Smooth muscle cell (in vitro differentiated cells): ENCODE measurements at regions not wholly inside any gene's neighbourhood (a gene's known extent, or its start where the extent isn't known, plus 50 kb on each side); places are given as distances from the start of the nearest gene placed in this dataset.

Source experiments
- DNase-seq: peaks from one replicate; lab custom pipeline; 2025; ENCODE audit not compliant: unreplicated experiment; lab: John Stamatoyannopoulos, UW
- H2AFZ ChIP-seq: fragments of 200-600 bp; sonication (generic); 2 replicates; pipeline ENCODE4 v1.6.0; 2016; ENCODE audit warnings: antibody characterized with exemption, low read depth, mild to moderate bottlenecking
- H3F3A ChIP-seq: fragments of 200-600 bp; sonication (generic); 2 replicates; pipeline ENCODE4 v1.6.0; 2017; ENCODE audit warnings: antibody characterized with exemption, low read depth
- H3K27ac ChIP-seq: fragments of 200-600 bp; sonication (generic); 2 replicates; pipeline ENCODE4 v1.5.1; 2016; ENCODE audit warnings: low read depth, mild to moderate bottlenecking
- H3K27me3 ChIP-seq: fragments of 200-600 bp; sonication (generic); 2 replicates; pipeline ENCODE4 v1.6.1; 2016; ENCODE audit warnings: low read depth, mild to moderate bottlenecking
- H3K36me3 ChIP-seq: fragments of 200-600 bp; sonication (generic); 2 replicates; pipeline ENCODE4 v1.5.1; 2016; ENCODE audit warnings: low read depth
- H3K4me1 ChIP-seq: fragments of 200-600 bp; sonication (generic); 2 replicates; pipeline ENCODE4 v1.5.1; 2016; ENCODE audit warnings: low read depth
- H3K4me2 ChIP-seq: fragments of 200-600 bp; sonication (generic); 2 replicates; pipeline ENCODE4 v1.6.0; 2016; ENCODE audit warnings: mild to moderate bottlenecking
- H3K4me3 ChIP-seq: fragments of 200-600 bp; sonication (generic); 2 replicates; pipeline ENCODE4 v1.5.1; 2016; ENCODE audit warnings: mild to moderate bottlenecking
- H3K79me2 ChIP-seq: fragments of 200-600 bp; sonication (generic); 2 replicates; pipeline ENCODE4 v1.6.0; 2016; ENCODE audit warnings: low read depth, mild to moderate bottlenecking
- H3K9ac ChIP-seq: fragments of 200-600 bp; sonication (generic); 2 replicates; pipeline ENCODE4 v1.6.0; 2016; ENCODE audit warnings: low read depth
- H3K9me3 ChIP-seq: fragments of 200-600 bp; sonication (generic); replicated peaks from 2 replicates; pipeline ENCODE4 v1.5.1; 2016; ENCODE audit warnings: low read depth
- H4K20me1 ChIP-seq: fragments of 200-600 bp; sonication (generic); 2 replicates; pipeline ENCODE4 v1.6.0; 2016; ENCODE audit warnings: low read depth
- WGBS: methylation state at CpG from one replicate; pipeline ENCODE4 v1.1.7; 2016; ENCODE audit warnings: low lambda C conversion rate; 5-methylcytosine and 5-hydroxymethylcytosine counted together
- TF ChIP-seq, protein P1 (sequence below): fragments of 200-600 bp; sonication (generic); IDR thresholded peaks from 2 replicates; pipeline ENCODE4 v1.5.1; 2017; ENCODE audit warnings: borderline replicate concordance, mild to moderate bottlenecking, antibody characterized with exemption; ENCODE audit not compliant: insufficient read depth, poor library complexity, severe bottlenecking

DNA sequence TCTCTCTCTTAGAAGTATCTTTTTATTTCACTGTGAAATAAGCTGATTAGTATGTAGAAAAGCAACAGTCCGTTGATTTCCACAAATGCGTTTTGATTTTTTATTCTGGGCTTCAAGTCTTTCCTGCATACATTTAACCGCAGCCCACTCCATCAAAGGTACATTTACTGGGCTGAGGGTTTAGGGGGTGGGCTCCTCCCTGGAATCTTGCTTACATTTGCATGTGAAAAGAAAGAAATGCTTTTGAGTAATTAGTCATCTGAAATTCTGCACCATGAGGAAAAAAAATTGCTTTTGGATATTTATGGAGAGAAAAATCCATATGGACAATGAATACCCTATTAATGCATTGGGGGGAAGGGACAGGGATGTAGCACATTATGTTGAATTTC lies 178.3 kb upstream of the MCHR2 start:
- Histone ChIP-seq H4K20me1 (no peaks in the 10 kb centered on the region), H3K79me2 (no peaks in the 10 kb centered on the region), H3K4me2 (peak overlapping the region; percentile 40), H3K36me3 (no peaks in the 10 kb centered on the region), H3K27ac (no peak overlapping the region), H3K9me3 (no peaks in the 10 kb centered on the region), H2AFZ (no peak overlapping the region), H3K9ac (no peak overlapping the region), H3K27me3 (peaks cover 6% of the 10 kb centered on the region), H3K4me1 (peaks cover 18% of the 10 kb centered on the region), H3K4me3 (no peak overlapping the region), H3F3A (peaks cover 8% of the 10 kb centered on the region)
- WGBS: 50% methylated on average over 3 of the region's 3 CpGs
- TF ChIP-seq, protein P1, sequence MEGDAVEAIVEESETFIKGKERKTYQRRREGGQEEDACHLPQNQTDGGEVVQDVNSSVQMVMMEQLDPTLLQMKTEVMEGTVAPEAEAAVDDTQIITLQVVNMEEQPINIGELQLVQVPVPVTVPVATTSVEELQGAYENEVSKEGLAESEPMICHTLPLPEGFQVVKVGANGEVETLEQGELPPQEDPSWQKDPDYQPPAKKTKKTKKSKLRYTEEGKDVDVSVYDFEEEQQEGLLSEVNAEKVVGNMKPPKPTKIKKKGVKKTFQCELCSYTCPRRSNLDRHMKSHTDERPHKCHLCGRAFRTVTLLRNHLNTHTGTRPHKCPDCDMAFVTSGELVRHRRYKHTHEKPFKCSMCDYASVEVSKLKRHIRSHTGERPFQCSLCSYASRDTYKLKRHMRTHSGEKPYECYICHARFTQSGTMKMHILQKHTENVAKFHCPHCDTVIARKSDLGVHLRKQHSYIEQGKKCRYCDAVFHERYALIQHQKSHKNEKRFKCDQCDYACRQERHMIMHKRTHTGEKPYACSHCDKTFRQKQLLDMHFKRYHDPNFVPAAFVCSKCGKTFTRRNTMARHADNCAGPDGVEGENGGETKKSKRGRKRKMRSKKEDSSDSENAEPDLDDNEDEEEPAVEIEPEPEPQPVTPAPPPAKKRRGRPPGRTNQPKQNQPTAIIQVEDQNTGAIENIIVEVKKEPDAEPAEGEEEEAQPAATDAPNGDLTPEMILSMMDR: no peak
- DNase-seq: no peak

DNA sequence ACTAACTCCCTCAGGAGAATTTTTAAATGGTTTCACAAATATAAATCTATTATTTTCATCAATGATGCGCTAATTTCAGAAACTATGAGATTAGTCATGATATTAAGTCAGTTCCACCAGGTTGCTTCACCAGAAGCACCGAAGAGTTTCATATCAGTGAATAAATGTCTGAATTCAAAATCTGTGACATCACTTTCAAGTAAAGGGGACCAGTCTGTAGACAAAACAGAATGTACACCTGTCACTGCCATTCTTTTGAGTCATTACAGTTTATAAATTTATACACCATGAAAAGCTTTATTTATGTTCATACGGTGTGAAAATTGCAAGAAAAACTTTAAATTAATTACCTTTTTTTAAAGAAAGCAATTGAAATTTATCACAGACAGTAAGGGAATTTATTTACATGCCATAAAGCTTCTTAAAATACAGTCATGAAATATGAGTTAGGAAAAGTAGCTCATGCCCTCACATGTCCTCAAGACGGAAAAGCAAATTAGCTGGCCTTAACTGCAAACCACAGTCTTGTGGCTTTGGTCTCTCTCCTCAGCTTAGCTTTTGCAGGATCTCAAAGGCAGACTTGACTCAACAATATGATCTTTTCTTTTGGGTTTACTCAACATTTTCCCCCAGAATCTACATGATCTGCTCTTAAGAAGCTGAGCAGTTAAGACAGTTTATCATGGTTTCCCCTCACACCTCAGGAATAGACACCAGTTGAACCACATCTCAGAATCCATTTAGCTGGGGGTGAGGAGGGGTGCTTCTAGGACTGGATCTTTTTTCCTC lies 177.7 kb upstream of the MCHR2 start:
- peaks cover 6% of the 10 kb centered on the region for H3K27me3 ChIP-seq
- H4K20me1 ChIP-seq: no peaks in the 10 kb centered on the region
- H3K79me2 ChIP-seq: no peaks in the 10 kb centered on the region
- H3K9ac ChIP-seq: no peak overlapping the region
- H3F3A ChIP-seq: peaks cover 4% of the 10 kb centered on the region
- H3K9me3 ChIP-seq: no peaks in the 10 kb centered on the region
- no peak overlapping the region for H3K4me3 ChIP-seq
- no peak overlapping the region for H2AFZ ChIP-seq
- TF ChIP-seq, protein P1: no peak
- H3K4me1 ChIP-seq: peaks cover 16% of the 10 kb centered on the region
- no peak for DNase-seq
- H3K4me2 ChIP-seq: peak overlapping the region; percentile 40
- no peaks in the 10 kb centered on the region for H3K36me3 ChIP-seq
- WGBS: 47% methylated on average over 4 of the region's 4 CpGs
- no peak overlapping the region for H3K27ac ChIP-seq

DNA sequence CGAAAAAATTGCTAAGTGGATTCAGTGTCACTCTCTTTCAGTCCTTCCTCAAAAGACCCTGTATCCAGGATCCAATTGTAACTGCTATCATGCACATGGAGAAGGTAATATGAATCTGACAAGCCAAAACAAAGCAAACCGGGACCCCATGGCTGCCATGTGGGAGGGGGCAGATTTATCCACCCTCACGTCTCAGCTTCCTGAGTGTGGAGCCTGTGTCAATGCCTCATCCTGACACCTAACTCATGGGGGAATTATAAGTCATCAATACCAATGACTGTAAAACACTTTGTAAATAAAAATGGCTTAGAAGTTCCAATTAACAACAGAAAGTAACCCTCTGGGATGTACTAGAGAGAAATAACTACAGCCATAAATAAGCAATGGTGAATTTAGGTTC lies 174.1 kb upstream of the MCHR2 start:
- TF ChIP-seq, protein P1: no peak
- no peaks in the 10 kb centered on the region for H3K9me3 ChIP-seq
- peaks cover 4% of the 10 kb centered on the region for H3K4me1 ChIP-seq
- no peaks in the 10 kb centered on the region for H4K20me1 ChIP-seq
- WGBS: 33% methylated on average over 3 of the region's 3 CpGs
- DNase-seq: no peak
- no peak overlapping the region for H3K4me2 ChIP-seq
- no peak overlapping the region for H3K27ac ChIP-seq
- H3K36me3 ChIP-seq: no peaks in the 10 kb centered on the region
- no peak overlapping the region for H3K4me3 ChIP-seq
- no peaks in the 10 kb centered on the region for H3K79me2 ChIP-seq
- H3K27me3 ChIP-seq: peaks cover 3% of the 10 kb centered on the region
- no peaks in the 10 kb centered on the region for H3F3A ChIP-seq
- H2AFZ ChIP-seq: no peak overlapping the region
- no peak overlapping the region for H3K9ac ChIP-seq

DNA sequence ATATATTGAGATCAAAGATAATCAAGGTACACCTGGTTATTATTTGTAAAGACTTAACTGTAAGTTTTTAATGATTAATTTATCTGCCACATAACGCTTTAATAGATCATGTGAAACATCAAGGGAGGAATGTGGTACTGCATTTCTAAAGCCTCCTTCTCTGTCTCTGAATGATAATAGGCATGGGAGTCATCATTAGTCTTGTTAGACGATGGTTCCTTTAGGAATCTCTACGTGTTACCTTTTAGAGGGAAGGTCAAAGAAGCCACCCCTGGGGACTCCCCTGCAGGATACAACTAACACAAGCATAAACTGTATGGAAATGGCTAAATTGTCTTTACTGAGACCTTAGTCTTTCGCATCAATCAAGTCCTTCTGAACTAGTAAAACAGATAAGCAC lies 173.6 kb upstream of the MCHR2 start:
- H2AFZ ChIP-seq: no peak overlapping the region
- TF ChIP-seq, protein P1: no peak
- H3K4me3 ChIP-seq: no peak overlapping the region
- DNase-seq: no peak
- no peak overlapping the region for H3K9ac ChIP-seq
- no peaks in the 10 kb centered on the region for H3K36me3 ChIP-seq
- H3K79me2 ChIP-seq: no peaks in the 10 kb centered on the region
- peaks cover 4% of the 10 kb centered on the region for H3K4me1 ChIP-seq
- H3K9me3 ChIP-seq: no peaks in the 10 kb centered on the region
- WGBS: 8% methylated on average over 4 of the region's 4 CpGs
- H3K4me2 ChIP-seq: no peak overlapping the region
- peaks cover 7% of the 10 kb centered on the region for H3K27me3 ChIP-seq
- H3F3A ChIP-seq: no peaks in the 10 kb centered on the region
- no peak overlapping the region for H3K27ac ChIP-seq
- no peaks in the 10 kb centered on the region for H4K20me1 ChIP-seq
